ENCODE measurements at regions not wholly inside any gene's neighbourhood (a gene's known extent, or its start where the extent isn't known, plus 50 kb on each side); places are given as distances from the start of the nearest gene placed in this dataset.

DNA sequence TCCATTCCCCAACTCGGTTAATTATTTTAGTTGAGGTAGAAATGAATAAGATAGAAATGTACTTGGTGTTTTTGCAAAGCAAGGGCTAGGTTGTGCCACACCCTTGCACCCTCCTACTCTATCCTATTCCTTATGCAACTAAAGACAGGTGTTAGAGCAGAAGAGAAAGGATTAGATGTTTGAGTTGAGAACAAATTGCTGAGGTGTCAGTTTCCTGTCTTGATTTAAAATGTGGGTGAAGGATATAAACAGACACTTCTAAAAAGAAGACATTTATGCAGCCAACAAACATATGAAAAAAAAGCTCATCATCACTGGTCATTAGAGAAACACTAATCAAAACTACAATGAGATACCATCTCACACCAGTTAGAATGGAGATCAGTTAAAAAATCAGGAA, 1256.2 kb downstream of the CNTNAP5 start:
- TF ChIP-seq, protein P1, sequence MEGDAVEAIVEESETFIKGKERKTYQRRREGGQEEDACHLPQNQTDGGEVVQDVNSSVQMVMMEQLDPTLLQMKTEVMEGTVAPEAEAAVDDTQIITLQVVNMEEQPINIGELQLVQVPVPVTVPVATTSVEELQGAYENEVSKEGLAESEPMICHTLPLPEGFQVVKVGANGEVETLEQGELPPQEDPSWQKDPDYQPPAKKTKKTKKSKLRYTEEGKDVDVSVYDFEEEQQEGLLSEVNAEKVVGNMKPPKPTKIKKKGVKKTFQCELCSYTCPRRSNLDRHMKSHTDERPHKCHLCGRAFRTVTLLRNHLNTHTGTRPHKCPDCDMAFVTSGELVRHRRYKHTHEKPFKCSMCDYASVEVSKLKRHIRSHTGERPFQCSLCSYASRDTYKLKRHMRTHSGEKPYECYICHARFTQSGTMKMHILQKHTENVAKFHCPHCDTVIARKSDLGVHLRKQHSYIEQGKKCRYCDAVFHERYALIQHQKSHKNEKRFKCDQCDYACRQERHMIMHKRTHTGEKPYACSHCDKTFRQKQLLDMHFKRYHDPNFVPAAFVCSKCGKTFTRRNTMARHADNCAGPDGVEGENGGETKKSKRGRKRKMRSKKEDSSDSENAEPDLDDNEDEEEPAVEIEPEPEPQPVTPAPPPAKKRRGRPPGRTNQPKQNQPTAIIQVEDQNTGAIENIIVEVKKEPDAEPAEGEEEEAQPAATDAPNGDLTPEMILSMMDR (IDR thresholded peaks at IDR 0.05): no peak
- TF ChIP-seq POLR2A (IDR thresholded peaks at IDR 0.05): no peak
